ENCODE measurements at regions not wholly inside any gene's neighbourhood (a gene's known extent, or its start where the extent isn't known, plus 50 kb on each side); places are given as distances from the start of the nearest gene placed in this dataset.

DNA sequence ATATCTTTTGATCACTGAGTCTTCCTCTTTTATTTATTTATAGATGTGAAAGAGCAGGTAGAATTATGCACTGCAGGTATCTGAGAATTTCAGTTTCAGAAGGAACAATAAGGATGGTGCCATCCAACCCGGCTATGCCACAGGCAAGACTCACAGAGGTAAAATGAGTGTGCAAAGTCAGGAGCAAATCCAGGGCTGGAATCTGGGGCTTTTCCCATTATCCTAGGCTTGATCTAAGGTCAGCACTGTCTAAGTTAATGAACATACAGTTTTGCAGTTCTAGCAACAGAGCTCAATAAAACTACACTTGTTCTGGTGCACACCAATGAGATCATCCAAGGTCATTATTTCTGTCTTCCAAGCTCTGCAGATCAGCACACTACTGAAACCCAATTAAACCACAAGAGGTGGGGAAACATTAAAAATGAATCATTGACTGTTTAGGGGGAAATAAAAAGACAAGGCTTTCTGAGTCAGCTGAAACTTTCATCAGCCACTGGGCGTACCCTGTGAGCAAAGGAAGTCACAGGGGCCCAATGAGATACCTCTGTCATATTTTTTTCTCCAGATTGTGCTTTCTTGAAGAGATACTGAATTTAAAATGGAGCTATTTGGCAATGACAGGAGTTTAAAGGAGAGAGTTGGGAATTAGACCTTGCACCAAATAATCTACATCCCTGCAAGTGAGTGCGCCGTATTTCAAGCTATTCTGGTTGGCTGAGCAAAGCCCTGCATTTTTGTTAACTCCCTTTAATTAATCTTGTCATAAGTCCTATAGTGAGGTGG, 662.2 kb upstream of the ZNF608 start:
- no peak for DNase-seq

DNA sequence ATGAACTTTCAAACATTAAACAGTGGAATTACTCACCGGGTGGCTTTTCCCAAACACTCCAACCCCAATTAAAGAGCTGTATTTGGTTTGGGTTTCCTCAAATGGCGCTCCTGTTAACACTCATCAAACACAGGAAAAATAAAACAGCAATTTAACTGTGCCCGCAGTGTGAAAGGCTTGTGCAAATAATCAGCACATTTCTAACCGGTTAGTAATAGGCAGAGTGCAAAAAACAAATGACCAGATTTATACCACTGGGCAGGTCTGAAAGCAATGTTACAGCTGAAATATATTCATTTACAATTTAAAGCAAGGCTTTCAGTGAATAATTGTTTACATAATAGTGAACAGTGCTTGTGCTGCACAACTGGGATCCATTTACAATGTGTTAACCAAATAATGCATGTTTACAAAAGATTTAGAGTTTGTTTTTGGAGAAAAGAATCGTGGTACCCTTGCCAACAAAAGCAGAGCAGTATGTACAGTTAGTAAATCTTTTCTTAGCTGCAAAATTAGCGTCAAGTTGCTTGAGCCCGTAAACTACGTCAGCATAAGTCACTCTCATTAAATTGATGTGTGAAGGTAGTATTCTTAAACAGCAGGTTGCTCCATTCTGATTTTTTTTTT, 662.9 kb upstream of the ZNF608 start:
- no peak for DNase-seq

DNA sequence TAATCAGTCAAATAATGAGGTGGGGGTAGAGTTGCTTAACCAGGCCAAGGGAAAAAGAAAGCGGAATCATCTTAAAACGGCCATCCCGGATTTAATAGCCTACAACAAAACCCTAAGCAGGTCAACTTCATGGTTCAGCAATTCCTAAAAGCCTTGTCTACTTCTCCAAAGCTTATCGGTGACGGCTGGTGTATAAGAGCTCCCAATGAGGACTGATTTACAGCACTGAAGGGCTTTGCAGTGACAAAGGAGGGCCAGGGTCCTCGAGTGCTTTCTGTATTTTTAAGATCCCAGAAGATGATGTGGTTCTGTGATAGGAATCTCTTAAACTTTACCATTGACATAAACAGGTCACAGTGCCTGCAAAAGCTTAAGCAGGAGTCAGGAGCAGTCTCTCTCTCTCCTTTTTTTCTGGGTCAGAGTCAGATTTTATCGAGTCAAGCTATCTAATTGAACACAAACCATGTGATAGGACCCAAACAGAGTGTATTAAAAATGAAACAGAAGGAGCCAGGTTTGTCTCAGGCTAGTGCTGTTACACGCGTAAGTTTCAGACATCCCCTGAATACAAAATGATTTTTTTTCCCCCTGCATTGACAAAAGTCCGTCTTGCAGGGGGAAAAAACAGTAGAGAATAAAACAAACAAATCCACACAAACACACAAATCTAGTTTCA, 663.6 kb upstream of the ZNF608 start:
- no peak for DNase-seq

DNA sequence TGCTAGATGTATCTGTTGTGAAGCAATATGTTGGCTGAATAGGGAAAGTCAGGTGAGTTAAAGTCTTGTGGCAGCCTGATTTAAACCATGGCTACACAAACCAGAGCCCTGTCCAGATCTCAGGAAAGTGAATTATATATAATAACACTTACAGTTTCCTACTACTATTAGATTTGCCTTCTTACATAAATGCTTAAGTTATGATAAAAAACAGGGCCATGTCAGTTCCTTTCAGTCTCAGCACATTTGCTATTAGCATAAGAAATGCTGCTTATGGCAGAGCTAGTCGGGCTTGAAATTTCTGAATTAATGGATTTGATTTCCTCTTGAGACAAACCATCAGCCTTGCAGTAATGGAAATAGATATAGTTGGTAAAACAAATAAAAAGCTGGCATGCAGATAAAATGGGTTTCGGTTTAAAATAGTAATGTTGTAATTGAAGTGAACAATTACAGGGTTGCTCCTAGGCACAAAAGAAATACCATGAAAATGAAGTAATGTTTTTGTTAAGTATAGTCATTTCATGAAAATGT, 664.2 kb upstream of the ZNF608 start:
- DNase-seq, result no peak

DNA sequence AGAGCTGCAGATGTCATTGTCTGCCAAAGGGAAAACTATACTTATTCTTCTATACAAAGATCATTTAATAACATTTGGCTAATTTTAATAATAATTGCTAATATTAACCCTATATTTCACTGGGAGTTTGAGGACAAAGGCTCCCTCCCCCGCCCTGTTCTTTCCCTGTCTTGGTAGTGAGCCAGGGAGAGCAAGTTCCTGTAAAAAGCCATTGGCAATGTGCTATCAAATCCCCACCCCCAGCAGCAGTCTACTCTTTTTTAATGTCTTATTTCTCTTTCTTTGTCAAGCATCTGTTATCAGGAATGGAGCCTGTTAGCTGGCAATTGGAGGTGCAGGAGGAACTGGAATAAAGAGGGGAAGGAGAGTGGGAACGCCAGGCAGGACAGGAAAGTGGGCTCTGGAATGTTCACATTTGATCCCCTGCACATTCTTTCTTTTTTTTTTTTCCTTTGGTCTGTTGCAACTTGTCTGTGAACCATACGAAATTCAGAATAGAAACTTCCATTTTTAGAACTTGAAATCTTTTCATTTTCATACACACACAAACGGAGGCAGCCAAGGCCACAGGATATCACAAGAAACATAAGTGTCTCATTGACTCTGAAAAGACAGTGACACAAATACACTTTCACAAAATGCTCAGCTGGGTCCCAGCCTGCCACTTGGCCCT, 664.8 kb upstream of the ZNF608 start:
- DNase-seq, result no peak

DNA sequence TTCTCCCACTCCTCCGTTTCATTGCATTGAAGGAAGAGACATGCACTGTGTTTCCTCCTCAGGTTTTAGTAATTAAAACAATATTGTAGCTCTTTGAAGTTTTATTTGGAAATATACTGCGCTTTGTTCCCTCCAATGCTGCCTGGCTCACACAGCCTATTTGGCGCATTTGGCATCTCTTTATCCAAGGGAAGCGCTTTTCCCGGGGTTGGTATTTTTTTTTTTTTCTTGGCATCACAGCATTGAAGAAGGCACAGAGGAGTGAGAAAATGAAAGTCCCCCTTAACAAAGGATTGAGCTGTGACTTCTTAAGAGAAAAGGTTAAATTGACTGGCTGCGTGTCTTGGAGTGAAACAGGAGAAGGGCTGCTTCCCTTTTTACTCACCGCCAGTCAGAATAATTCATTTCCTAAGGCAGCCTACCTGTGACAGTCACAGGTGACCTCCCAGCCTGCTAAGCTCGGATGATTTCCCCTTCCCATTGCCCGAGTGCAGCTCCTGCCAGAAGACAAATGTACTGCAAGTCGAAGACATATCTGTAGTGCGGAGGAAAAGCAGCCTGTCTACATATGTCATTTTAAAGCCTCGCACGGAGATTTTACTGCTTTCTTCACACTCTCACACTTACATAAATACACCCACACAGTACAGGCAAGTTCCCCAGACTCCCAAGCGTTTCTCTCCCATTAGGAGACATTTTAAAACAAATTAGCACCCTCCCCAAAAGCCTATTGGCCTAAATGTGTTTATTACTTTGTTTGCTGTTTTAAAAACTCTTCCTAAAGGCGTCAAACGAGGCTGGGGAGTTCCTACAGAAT, 665.5 kb upstream of the ZNF608 start:
- DNase-seq, result no peak

DNA sequence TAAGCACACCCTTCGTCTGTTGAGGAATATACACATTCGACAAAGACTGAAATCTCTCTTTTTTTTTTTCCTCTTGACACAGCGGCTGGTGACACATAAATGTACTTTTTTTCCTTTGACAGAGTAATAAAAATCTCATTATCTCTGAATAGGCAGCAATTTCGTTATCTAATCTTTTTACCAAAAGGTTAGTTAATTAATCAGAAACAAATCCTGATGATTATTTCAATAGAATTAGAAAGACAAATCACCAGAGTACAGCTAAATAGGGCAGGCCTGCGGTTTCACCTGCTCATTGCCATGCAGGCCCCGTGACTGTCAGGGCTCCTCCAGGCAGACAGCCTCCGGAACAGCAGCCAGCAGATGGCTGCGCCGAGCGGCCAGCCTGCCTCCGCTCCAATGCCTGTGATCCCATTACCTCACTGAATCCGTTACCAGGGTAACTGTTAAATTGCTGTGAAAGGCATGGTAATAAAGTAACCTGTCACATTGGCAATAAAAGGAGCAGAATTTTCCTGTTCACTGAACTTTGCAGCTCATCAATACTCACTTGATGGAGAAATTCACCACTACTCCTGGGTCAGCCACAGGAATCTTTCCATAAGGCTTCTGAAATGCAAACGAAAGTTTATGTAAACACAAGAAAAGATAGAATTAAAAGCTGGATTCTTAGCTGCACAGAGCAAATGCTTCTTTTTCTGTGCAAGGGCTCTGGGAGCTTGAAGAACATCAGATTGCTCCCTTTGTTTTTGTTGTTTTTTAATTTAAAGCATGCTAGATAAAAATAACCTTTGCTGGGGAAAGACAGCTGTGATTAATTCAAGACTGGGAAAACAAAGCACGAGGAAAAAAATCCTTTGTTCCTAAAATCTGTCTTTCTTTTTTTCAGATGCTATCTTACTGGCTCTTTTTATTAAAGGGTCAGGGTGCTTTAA, 666.4 kb upstream of the ZNF608 start:
- DNase-seq, result no peak

DNA sequence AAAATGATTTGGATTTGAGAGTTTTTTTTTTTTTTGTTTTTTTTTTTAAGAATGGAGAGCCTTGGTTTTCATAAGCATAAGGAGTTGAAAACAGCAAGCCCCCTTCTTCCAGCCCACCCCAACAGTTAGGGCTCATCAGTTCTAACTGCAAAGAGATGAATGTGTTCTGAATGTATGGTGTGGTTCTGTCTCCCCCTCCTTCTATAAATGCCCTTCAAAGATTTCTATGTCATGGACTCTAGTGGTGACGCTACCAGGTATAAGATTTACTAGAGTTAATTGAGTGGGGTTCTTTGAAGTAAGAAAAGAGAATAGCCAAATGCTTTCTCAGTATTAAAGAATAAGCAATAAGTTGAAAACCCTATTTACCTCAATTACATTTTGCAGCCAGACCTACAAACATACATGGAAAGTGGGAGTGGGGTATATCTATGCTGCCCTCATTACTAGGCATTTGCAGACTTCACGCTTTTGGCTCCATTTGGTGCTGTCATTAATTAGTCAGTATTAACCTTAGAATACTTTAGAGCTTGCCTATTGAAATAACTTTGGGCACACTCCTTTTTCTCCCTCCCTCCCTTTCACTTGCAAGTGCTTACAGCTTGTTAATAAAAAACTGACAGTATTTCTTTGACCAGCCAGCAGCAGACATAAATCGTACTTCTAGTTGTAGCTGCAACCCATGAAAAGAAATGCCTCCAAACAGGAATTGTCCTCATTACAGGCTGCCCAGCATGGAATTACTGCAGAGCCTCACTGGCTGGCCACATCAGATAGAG, 667.2 kb upstream of the ZNF608 start:
- DNase-seq, result no peak

DNA sequence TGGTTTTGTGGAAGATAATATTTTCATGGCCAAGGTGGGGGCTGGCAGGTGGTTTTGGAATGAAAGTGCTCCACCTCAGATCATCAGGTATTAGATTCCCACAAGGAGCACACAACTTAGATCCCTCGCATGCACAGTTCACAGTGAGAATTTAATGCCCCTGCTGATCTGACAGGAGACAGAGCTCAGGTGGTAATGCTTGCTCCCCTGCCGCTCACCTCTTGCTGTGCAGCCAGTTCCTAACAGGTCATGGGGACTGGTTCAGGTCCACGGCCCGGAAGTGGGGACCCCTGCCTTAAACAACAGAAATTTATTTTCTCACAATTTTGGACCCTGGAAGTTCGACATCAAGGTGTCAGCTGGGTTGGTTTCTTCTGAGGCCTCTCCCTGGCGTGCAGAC, 668.7 kb upstream of the ZNF608 start:
- no peak for DNase-seq

DNA sequence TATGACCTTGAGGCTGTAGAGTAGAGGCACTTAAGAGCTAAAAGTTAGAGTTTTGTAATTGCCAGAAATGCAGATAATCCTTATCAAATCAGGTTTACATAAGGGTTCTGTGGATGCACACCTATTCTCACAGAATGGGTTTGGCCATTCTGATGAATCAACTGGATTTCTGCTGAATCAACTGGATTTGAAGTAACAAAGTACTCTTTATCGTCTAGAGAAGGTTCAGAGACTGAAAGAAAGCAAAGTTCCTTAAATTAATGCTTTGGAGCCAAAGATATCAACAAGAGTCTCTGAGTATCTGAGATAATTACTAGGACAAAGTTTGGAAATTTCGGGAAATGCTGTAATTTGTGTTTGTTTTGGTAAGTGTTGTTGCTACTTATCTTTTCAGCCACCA, 669.6 kb upstream of the ZNF608 start:
- no peak for DNase-seq

DNA sequence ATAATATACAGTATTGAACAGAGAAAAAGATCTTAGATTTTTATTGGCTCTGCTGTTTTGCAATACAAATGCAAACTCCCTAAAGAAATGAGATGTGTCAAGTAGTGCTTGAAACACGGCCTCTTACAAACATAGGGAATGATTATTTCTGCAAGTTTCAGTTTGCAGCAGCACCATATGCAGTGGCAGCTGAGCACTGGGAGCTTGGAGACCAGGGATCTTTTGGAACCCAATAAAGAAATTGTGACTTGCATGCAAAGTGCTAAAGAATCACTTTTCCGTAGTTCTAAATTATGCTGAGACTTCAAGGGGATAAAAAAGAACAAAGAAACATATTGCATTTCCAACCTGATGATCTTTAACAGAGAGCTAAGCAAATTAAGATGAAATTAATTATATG, 674.6 kb upstream of the ZNF608 start:
- no peak for DNase-seq

DNA sequence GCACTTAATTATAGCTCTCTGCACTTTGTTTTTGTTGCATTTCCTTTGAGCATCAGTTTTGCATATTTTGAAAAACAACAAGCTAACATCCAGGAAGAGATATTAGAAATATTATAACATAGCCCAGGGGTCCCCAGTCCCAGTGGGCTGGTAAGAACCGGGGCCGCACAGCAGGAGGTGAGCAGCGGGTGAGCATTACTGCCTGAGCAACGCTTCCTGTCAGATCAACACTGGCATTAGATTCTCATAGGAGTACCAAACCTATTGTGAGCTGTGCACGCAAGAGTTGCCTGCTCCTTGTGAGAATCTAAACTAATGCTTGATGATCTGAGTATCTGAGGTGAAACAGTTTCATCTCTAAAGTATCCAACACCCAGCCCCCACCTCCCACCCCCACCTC, 675.9 kb upstream of the ZNF608 start:
- no peak for DNase-seq

DNA sequence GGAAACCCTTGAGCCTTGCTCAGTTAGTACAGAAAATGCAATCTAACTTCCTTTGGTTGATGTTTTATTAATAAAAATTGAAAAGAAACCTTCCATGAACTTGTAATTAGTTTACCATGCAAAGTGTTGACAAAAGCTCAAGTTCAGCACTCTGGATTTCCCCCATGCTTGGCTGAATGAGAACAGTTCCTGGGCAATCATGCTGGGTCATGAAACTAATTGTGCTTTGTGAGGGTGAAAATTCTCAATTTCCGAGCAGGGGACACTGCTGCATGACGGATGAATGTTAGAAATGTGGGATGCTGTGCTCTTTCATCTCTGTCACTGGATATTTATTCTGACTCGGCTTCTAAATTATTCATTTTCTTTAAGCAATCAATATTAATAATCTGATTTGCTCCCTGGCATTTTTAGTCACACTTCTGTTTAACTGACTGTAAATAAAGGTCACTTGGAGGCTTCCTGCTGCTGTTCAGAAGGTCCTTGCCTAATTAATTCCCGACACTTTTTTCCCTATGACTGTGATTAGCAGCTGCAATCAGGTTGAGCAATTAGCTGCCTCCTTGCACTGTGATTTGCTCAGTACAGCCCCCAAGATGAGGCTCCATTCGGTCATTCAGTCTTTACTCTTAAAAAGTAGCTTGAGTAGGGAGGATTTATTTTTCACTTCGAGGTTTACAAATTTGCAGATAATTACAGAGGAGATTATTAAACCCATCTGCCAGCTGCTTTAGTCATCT, 678.1 kb upstream of the ZNF608 start:
- DNase-seq, result no peak

DNA sequence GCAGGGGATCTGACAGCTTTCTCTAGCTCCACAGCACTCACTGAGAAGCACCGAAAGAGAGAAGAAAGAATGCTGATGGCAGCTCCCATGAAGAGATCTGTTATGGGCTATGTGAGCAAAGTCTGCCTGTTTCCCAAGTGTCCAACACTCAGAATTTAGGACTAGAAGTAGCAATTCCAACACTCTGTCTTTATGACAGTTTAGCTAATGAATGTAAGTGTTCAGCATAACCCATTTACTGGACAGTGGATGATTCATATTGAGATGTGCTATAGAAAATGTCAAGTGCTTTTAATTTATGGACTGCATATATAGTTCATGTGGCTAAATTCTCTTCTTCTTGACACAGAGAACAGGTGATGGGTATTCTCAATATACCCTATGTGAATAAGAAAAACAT, 683.1 kb upstream of the ZNF608 start:
- no peak for DNase-seq

DNA sequence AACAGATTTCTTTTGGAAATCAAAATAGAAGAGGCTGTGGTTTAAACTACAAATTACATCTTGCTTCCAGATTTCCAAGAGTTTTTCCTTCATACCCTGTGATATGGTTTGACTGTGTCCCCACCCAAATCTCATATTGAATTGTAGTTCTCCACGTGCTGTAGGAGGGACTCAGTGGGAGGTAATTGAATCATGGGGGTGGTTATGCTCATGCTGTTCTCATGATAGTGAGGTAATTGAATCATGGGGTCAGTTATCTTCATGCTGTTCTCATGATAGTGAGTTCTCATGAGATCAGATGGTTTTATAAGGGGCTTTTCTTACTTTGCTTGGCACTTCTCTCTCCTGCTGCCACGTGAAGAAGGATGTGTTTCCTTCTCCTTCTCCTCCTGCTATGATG, 687.0 kb upstream of the ZNF608 start:
- no peak for DNase-seq

DNA sequence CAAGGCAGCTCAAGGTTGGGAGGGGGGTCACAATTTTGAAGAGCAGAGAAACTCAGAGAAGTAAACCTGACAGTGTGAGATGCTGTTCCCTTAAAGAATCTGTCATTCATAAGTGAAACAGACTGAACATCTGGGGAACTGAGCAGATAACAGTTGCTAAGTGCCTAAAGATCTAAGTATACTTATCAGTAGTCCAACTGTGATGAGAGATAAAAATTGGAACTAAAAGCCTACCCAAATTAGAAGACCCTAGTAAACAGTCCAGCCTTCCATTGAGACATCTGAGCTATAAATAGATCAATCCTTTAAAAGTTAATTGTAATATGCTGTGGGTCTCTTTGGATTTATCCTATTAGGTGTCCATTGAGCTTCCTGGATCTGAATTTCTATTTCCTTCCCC, 692.8 kb upstream of the ZNF608 start:
- DNase-seq, result no peak

DNA sequence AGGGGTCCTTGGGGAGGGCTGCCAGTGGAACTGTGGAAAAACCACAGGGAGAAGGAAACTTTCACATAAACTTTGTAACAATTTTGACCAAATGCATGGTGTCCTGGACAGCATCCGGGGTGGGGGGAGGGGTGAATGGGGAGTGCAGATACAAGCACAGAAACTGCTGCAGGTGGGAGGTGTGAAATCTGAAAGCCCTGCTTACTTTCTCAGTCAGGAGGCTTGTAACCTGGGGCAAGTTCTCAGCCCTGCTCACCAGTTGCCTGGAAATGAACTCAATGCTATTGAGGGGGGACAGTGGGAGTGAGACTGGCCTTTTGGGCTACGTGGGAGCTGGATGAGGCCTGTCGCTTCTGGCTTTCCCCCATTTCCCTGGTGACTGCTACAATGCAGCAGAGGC, 694.5 kb upstream of the ZNF608 start:
- DNase-seq, result no peak

DNA sequence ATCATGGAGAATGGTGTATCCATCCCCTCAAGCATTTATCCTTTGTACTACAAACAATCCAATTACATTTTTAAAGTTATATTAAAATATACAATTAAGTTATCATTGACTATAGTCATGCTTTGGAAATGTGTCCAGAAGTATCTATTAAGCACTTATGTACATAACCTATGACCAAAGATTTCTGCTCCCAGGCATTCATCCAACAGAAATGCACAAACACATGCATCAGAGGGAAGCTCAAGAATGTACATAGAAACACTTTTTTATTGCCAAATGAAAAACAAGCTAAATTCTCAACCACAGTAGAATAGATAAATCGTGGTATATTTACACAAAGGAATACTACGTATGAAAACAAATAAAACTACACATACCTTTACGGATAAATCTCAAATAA, 700.5 kb upstream of the ZNF608 start:
- no peak for DNase-seq

DNA sequence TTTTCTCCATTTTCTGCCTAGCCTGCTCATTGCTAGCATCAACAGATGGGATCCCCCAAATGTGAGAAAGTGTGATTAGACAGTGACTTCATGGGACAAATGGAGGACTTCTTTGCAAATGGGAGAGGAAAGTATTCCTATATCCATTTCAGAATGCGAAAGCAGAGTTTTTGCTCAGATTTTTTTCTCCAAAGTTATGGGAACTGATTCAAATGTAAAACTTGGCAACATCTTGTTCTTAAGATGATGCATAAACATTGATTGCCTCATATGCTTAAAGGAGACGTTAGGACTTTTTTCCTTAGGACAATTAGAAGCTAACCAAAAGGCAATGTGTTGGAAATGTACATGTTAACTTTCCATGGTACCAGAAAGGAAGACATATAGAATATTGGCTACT, 704.3 kb upstream of the ZNF608 start:
- DNase-seq, result no peak

DNA sequence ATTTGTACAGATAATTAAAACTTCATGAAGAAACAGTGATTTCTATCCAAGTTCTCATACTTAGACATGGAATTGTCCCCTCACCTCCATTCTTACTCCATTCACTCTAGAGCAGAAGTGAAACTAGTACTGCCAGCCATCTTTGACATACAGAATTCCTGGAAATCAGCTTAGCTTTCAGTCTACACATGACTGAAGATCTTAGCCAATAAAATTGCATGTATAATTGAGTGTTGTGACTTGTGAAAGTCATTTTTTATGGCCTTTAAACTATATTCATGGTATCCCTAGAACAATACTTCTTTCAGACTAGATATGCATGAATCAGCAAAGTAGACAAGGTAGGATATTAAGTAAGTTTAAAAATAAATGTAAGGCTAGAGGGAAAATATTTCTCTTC, 705.2 kb upstream of the ZNF608 start:
- no peak for DNase-seq

Measured in CD4-positive, alpha-beta T cell treated with Interleukin-17A for 4 hours (primary cell).